Bone marrow (tissue), 2 donors: ENCODE measurements at regions not wholly inside any gene's neighbourhood (a gene's known extent, or its start where the extent isn't known, plus 50 kb on each side); places are given as distances from the start of the nearest gene placed in this dataset.

Experiments
- DNase-seq, 2 donors: peaks; one replicate each; lab custom pipeline; 2025; lab: John Stamatoyannopoulos, UW

DNA sequence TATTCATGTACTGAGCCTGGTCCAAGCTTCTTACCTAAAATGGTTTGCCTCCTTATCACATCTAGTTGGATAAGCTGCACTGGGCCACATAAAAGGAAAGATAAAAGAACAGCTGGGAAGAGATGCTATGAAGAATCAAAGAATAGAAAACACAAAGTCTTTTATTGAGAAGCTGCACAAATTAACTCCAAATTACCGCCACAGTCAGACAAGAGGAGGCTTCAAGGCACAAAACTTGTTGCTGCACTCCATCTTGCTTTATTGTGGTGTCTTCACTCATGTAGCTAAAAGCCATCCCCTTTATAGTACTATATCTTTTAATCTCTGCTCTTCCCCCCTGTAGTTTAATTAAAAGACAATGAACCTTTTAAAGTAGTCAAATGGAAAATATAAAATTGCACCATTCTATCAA is 330.6 kb upstream of the PMFBP1 start:
- no peak for DNase-seq

DNA sequence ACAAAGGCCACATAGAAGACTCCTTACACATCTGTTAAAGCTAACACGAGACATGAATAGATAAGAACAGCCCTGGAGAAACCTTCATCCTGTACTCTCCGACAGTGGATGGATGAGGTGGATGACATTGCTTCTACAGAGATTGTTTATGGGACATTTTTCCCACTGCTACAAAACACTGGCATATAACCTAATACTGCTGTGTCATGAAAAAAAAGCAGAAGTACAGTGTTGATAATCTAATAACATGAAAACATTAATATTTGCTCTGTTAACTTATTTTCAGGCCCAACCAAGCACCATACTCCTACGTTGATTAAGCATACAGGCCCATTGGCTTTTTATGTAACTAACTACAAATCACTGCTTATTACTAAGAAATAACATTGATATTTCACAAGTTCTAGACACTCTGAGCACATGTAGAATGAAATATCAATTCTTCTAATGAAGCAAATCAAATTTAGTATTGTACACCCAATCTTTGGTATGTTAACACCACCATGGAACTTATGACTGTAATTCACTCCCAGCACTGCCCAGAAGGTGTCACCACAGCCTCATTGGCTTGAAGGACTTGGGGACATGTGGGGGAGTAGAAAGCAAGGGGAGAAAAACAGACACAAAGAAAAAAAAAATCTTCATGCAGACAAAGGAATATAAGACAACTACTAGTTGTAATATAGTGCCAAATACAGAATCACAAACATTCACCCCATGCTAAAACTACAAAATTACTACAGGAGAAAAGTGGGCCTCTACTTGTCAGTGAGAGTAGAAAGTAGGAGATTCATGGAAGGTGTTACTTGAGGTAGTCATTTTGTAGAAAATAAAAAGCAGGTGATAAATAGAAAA is 330.0 kb upstream of the PMFBP1 start:
- DNase-seq: peak in 1 of 2 donors; percentile 27

DNA sequence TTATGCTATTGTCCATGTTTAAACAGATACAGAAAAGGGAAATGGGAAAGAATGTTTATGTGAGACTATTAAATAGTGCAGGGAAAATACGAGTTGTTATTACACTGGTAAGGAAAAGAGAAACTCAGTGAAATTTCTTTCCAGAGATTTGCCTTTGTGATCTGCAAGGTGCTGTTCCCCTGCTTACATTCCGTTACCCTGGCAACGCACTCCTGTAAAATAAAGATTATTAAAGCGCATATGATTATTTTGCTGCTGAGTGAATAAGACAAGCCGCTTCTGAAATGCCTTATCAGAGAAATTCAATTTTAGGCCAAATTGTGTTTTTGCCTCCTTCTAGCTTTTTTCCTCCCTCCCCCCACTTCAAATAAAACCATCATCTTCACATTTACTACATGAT is 328.6 kb upstream of the PMFBP1 start:
- DNase-seq: no peak

DNA sequence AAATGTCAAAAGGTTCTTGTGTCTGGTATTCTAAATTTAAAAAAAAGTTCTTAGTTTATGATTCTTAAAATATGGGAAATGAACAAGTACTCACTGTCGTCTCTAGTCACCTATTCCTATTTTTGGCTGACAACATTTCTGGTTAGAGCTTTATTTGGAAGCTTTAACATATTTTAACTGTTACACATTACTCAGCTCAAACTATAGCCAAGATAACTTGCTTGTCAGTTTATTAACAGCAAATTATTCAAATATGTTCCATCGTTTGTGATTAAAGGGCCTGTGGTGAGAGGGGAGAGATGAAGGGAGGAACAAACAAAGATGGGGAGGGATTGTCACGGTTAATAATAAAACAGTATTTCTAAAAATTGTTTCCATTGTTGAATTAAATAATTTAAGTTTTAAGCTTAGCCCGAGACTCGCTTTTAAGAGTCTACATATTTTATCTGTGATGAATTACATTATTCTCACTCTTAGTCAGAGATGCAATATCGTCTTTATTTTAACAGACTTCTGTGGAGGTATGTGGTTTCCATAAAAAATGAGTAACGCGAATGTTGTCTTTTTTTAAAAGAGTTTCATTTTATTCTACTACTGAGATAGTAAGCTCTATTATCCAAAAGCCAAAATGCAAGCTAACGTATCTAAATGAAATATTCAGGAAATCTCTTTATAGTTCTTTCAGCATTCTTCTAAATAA is 321.9 kb upstream of the PMFBP1 start:
- DNase-seq: no peak

DNA sequence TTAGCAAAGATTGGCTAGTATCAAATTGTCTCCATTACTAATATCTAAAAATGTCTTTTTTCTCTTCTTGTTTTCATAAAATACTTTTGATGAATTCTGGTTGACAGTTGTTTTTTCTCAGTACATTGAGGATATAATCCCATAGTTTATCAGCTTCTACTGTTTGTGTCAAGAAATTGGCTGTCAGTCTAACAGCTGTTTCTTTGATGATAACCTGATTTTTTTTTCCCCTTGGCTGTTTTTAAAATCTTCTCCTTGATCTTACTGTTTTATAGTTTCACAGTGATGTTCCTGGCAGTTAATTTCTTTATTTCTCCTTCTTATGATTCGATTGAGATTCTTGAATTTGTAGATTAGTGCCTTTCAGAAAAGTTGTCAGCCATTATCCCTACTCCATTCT is 315.3 kb upstream of the PMFBP1 start:
- DNase-seq: no peak

DNA sequence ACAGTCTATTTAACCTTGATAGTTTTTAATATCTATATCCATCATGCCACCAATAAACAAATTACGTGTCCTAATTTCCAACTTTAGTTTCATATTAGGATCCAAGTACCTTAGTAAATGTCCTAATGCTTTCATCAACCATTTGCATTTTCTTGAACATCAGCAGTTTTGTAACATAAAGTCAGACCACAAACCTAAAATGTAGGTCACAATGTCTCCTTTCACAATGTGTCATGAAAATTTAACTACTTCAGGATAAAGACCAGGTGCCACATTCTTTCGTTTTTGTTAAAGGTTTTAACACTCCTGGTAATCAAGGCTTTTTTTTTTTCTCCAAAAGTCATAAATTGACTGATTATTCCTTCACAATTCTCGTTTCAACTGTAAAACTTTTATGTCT is 310.7 kb upstream of the PMFBP1 start:
- DNase-seq: no peak

- no peak for DNase-seq
These were observed 309.5 kb upstream of the PMFBP1 start for GRCh38 chr16:72481419-72481818.

DNA sequence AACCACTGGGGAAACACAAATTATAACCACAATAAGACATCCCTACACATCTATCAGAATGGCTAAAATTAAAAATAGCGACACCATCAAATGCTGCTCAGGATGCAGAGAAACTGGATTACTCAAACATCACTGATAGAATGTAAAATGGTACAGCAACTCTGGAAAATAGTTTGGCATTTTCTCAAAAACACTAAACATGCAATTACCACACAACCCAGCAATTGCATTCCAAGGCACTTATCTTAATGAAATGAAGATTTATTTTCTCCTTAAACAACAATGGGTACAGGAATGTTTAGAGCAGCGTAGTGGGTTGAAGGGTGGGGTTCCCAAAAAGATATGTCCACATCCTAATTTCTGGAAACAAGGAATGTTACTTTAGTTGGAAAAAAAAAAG is 309.0 kb upstream of the PMFBP1 start:
- DNase-seq: no peak

DNA sequence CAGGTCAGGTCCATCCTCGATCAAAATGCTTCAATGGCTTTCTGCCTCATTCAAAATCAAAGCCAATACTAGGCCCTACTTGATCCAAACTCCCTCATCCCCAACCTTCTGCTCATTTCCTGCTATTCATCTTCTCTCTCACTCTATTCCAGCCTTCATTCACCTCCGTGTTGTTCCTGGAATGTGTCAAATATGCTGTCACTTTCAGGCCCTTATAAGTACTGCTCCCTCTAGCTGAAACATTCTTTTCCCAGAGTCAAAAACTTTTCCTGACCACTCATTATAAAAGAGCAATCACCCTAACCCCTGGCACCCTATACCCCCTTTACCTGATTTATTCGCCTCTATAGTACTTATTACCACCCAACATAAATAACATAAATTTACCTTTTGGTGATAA is 303.7 kb upstream of the PMFBP1 start:
- DNase-seq: no peak

DNA sequence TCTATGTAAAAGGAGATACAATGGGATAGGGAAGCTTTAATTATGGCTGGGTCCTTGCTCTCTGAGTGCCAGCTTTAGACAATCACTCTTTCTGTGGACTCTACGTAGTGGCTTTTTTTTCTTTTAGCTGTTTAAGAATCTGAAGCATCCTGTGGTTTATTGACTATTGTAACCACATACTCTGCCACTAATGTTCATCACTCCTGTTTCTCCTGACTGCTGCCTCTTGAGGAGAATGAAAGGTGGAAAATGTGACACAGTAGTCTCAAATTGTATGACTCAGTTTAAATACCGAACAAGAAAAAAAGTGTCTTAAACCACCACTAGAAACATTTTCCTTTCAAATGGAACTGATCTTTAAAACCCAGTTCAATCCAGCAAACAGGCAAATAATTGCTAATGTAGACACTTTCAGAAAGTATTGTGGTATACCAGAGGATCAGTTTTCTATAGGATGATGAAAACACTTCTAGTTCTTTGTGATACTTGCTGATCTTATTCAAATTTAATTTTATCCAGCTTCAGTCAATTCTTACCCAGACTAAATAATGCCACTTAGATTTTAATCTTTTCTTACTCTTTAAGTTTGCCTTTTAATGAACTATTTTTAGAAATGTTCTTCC is 302.7 kb upstream of the PMFBP1 start:
- no peak for DNase-seq

DNA sequence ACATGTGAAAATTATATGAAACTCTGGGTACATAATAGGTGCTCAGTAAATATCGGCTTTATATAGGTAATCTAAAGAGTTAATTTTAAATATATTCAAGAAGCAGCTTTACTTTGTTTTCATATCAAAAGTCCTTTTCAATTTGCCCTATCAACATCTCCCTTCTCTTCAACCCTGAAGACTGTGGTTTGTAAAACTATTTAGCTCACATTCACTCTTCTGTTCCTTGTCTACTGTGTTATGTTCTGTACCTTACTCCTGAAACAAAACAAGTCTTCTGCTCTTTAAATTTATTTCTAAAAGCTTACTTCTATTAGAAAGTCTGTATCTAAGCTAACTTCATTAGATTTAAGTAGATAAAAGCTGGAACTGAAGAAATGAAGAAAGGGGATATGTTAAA is 301.7 kb upstream of the PMFBP1 start:
- no peak for DNase-seq

GRCh38 chr16:72471317-72471924 is 299.5 kb upstream of the PMFBP1 start:
- no peak for DNase-seq

- no peak for DNase-seq
These were observed 298.6 kb upstream of the PMFBP1 start for GRCh38 chr16:72470541-72470940.

- DNase-seq: no peak
These were observed 298.0 kb upstream of the PMFBP1 start for GRCh38 chr16:72469932-72470331.

DNA sequence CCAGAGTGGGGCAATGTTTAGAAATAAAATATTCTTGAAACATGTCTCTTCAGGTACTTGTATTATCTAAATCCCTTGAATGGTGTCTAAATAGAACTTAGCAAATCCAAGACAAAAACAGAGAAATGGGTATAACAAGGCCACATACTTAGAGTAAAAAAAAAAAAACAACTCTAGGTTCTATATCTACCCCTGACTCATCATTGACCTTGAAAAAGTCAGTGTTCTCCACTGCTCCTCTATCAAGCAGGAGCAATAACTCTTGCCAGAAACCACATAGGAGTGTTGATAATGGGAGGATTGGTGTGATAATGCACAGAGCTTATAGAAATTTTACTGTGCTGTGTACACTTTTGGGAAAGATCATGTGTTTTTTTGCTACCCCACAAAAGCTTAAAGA is 296.6 kb upstream of the PMFBP1 start:
- no peak for DNase-seq

DNA sequence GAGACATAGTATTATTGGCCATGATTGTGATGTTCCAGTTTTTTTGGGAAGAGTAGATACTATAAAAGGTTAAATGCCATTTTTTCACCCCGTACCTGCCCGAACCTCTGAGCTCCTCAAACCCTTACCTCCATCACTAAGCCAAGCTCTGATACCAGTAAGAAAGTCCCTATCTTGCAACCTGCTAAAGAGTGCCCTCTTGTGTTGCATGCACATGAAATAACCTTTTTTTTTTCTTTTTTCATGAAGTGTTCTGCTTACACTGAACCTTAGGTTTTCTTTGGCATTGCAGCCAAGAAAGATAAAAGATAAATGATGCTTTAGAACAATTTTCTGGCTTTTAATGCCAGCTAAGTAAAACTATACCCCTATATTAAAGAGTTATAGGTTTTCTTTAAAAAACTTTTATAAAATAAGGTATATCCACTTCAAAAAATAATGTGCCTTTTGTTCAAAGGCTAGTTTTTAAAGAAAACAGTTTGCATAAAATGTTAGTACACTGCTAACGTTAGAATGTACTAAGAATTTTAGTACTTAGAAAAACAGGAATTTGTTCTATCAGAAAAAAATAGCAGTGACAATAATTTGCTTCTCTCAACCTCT is 295.3 kb upstream of the PMFBP1 start:
- peak in 1 of 2 donors; percentile 7 for DNase-seq

- no peak for DNase-seq
These were observed 292.8 kb upstream of the PMFBP1 start for GRCh38 chr16:72464597-72465368.

DNA sequence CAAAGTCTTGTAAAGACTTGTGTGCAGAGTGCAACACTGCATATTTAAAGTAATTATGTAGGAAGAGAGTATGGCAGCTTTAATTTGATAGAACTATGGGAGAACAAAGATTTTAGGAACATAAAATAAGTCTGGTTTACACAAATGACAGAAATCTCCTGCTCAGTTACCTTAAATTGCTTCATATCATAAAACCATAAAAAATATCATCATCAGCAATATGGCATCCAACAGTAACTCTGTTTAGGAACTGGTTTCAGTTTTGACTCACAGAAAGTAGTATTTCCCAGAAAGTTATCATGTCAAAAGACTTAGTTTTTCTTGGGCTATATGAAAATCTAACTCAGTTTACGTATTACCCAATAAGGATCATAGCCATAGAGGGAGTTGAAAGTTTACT is 292.1 kb upstream of the PMFBP1 start:
- DNase-seq: no peak

GRCh38 chr16:72458035-72458434 is 286.1 kb upstream of the PMFBP1 start:
- DNase-seq: no peak

GRCh38 chr16:72457243-72457940 is 285.4 kb upstream of the PMFBP1 start:
- DNase-seq: no peak
